Suppressor macrophage treated with lipopolysaccharide for 1 hour (primary cell): ENCODE measurements at regions not wholly inside any gene's neighbourhood (a gene's known extent, or its start where the extent isn't known, plus 50 kb on each side); places are given as distances from the start of the nearest gene placed in this dataset.
A peak's percentile ranks its signal among the peaks of the same experiment; 100 is the strongest.
"Not testable (repeated sequence)": the region's sequence is repeated elsewhere in the genome, so short reads cannot be mapped to it uniquely, and the experiment has no call there.

ENCODE experiments used
- DNase-seq, 3 donors: peaks; one replicate each; pipeline ENCODE4 v3.0.0-alpha.2; 2020 to 2022

- DNase-seq = no peak
Measured at GRCh38 chr21:15627823-15628222, 102.0 kb upstream of the USP25 start.

GRCh38 chr21:15631342-15631741 lies 98.4 kb upstream of the USP25 start:
- DNase-seq = peak in 2 of 3 donors; percentile 4 to 5

- DNase-seq = not testable (repeated sequence)
Measured at GRCh38 chr21:15634541-15634940, 95.2 kb upstream of the USP25 start.

GRCh38 chr21:15638856-15639549 lies 90.8 kb upstream of the USP25 start:
- no peak for DNase-seq

GRCh38 chr21:15640113-15640512 lies 89.7 kb upstream of the USP25 start:
- not testable (repeated sequence) for DNase-seq

GRCh38 chr21:15644489-15644888 lies 85.3 kb upstream of the USP25 start:
- no peak for DNase-seq

- DNase-seq = no peak
Measured at GRCh38 chr21:15645830-15646229, 84.0 kb upstream of the USP25 start.

- DNase-seq = no peak
Measured at GRCh38 chr21:15650735-15651134, 79.0 kb upstream of the USP25 start.

- no peak for DNase-seq
Measured at GRCh38 chr21:15651172-15651571, 78.6 kb upstream of the USP25 start.

- no peak for DNase-seq
Measured at GRCh38 chr21:15653710-15654109, 76.1 kb upstream of the USP25 start.

GRCh38 chr21:15654171-15654570 lies 75.6 kb upstream of the USP25 start:
- no peak for DNase-seq

GRCh38 chr21:15659753-15660422 lies 69.9 kb upstream of the USP25 start:
- no peak for DNase-seq

- no peak for DNase-seq
Measured at GRCh38 chr21:15660423-15660804, 69.4 kb upstream of the USP25 start.

- DNase-seq = no peak
Measured at GRCh38 chr21:15667010-15667409, 62.8 kb upstream of the USP25 start.

GRCh38 chr21:15667819-15668218 lies 62.0 kb upstream of the USP25 start:
- no peak for DNase-seq

- no peak for DNase-seq
Measured at GRCh38 chr21:15669247-15669646, 60.5 kb upstream of the USP25 start.

- no peak for DNase-seq
Measured at GRCh38 chr21:15671188-15671587, 58.6 kb upstream of the USP25 start.

- not testable (repeated sequence) for DNase-seq
Measured at GRCh38 chr21:15672578-15672977, 57.2 kb upstream of the USP25 start.

GRCh38 chr21:15676935-15677334 lies 52.8 kb upstream of the USP25 start:
- peak in 1 of 3 donors; percentile 43 for DNase-seq

- no peak for DNase-seq
Measured at GRCh38 chr21:15679630-15680029, 50.2 kb upstream of the USP25 start.
